Thymus (tissue), 11 donors: ENCODE measurements at regions not wholly inside any gene's neighbourhood (a gene's known extent, or its start where the extent isn't known, plus 50 kb on each side); places are given as distances from the start of the nearest gene placed in this dataset.

Experiments used
- DNase-seq, 9 donors: peaks; one replicate each; pipeline ENCODE4 v3.0.0-alpha.2; 2013; ENCODE audit warnings: low spot score in 9 of 9, low read depth in 6 of 9, missing footprints in 1 of 9
- H3K27ac ChIP-seq, 2 donors: one replicate each; pipeline ENCODE4 v1.5.1; 2013; ENCODE audit warnings: control low read depth in 1 of 2, low read depth in 1 of 2, low read length in 1 of 2, mild to moderate bottlenecking in 1 of 2, moderate library complexity in 1 of 2
- H3K27me3 ChIP-seq, 2 donors: one replicate each; pipeline ENCODE4 v1.5.1; 2013; ENCODE audit warnings: low read length in 1 of 2; ENCODE audit not compliant: control insufficient read depth in 2 of 2, insufficient read depth in 1 of 2
- H3K36me3 ChIP-seq, 2 donors: one replicate each; pipeline ENCODE4 v1.5.1; 2013; ENCODE audit warnings: low read length in 1 of 2, mild to moderate bottlenecking in 1 of 2, moderate library complexity in 1 of 2; ENCODE audit not compliant: control insufficient read depth in 2 of 2, insufficient read depth in 2 of 2
- H3K4me1 ChIP-seq, 2 donors: one replicate each; pipeline ENCODE4 v1.5.1; 2013; ENCODE audit warnings: low read length in 2 of 2; ENCODE audit not compliant: control insufficient read depth in 2 of 2, insufficient read depth in 2 of 2
- H3K4me3 ChIP-seq, 2 donors: one replicate each; pipeline ENCODE4 v1.5.1; 2013; ENCODE audit warnings: low read length in 2 of 2, control low read depth in 1 of 2, mild to moderate bottlenecking in 1 of 2
- H3K9me3 ChIP-seq, 2 donors: one replicate each; pipeline ENCODE4 v1.5.1; 2013; ENCODE audit warnings: low read length in 1 of 2, mild to moderate bottlenecking in 1 of 2; ENCODE audit not compliant: control insufficient read depth in 2 of 2, insufficient read depth in 1 of 2
- WGBS: extraction: QIAGEN DNeasy Blood & Tissue Kit; methylation state at CpG from one replicate; pipeline ENCODE4 v1.1.7; 2013; 5-methylcytosine and 5-hydroxymethylcytosine counted together
- donor health status: healthy.

- Histone ChIP-seq H3K4me3 (no peak overlapping the region), H3K27ac (no peak overlapping the region), H3K36me3 (no peaks in the 10 kb centered on the region), H3K4me1 (no peaks in the 10 kb centered on the region), H3K9me3 (no peaks in the 10 kb centered on the region), H3K27me3 (no peaks in the 10 kb centered on the region)
- no peak for DNase-seq
- 94% methylated on average over 1 of the region's 1 CpG for WGBS
Observed at GRCh38 chr2:157053876-157054275, 203.6 kb upstream of the GALNT5 start.

GRCh38 chr2:157055660-157056199, 201.8 kb upstream of the GALNT5 start:
- H3K27me3 ChIP-seq, result no peaks in the 10 kb centered on the region
- no peaks in the 10 kb centered on the region for H3K9me3 ChIP-seq
- no peak overlapping the region for H3K27ac ChIP-seq
- no peak overlapping the region for H3K4me3 ChIP-seq
- no peaks in the 10 kb centered on the region for H3K36me3 ChIP-seq
- 62% methylated on average over 2 of the region's 2 CpGs for WGBS
- H3K4me1 ChIP-seq, result no peaks in the 10 kb centered on the region
- peak in 1 of 9 donors; percentile 4 for DNase-seq

- Histone ChIP-seq H3K4me1 (no peaks in the 10 kb centered on the region), H3K27ac (no peak overlapping the region)
Observed at GRCh38 chr2:157056200-157056676, 201.3 kb upstream of the GALNT5 start.

GRCh38 chr2:157058161-157058560, 199.3 kb upstream of the GALNT5 start:
- no peak overlapping the region for H3K27ac ChIP-seq
- H3K27me3 ChIP-seq, result no peaks in the 10 kb centered on the region
- H3K36me3 ChIP-seq, result no peaks in the 10 kb centered on the region
- no peak overlapping the region for H3K4me3 ChIP-seq
- no peaks in the 10 kb centered on the region for H3K9me3 ChIP-seq
- no peak for DNase-seq
- no peaks in the 10 kb centered on the region for H3K4me1 ChIP-seq
- whole genome bisulfite sequencing, result 94% methylated on average over 2 of the region's 2 CpGs

More at GRCh38 chr2:157056200-157056676, 201.3 kb upstream of the GALNT5 start:
- 50% methylated on average over 1 of the region's 1 CpG for whole genome bisulfite sequencing
- H3K27me3 ChIP-seq, result no peaks in the 10 kb centered on the region
- no peaks in the 10 kb centered on the region for H3K36me3 ChIP-seq
- H3K9me3 ChIP-seq, result no peaks in the 10 kb centered on the region
- H3K4me3 ChIP-seq, result no peak overlapping the region
- no peak for DNase-seq

GRCh38 chr2:157059036-157059435, 198.5 kb upstream of the GALNT5 start:
- no peak for DNase-seq
- Histone ChIP-seq H3K27ac (no peak overlapping the region), H3K36me3 (no peaks in the 10 kb centered on the region), H3K27me3 (no peaks in the 10 kb centered on the region), H3K4me1 (no peaks in the 10 kb centered on the region), H3K9me3 (no peaks in the 10 kb centered on the region), H3K4me3 (no peak overlapping the region)
- WGBS, result 95% methylated on average over 2 of the region's 2 CpGs

GRCh38 chr2:157061799-157062198, 195.7 kb upstream of the GALNT5 start:
- no peak overlapping the region for H3K27ac ChIP-seq
- H3K9me3 ChIP-seq, result no peaks in the 10 kb centered on the region
- no peaks in the 10 kb centered on the region for H3K36me3 ChIP-seq
- no peak for DNase-seq
- H3K4me3 ChIP-seq, result no peak overlapping the region
- H3K27me3 ChIP-seq, result no peaks in the 10 kb centered on the region
- 82% methylated on average over 2 of the region's 2 CpGs for WGBS
- no peaks in the 10 kb centered on the region for H3K4me1 ChIP-seq

- Histone ChIP-seq H3K27ac (no peak overlapping the region), H3K4me3 (no peak overlapping the region), H3K4me1 (no peaks in the 10 kb centered on the region), H3K27me3 (no peaks in the 10 kb centered on the region), H3K36me3 (no peaks in the 10 kb centered on the region), H3K9me3 (no peaks in the 10 kb centered on the region)
- 84% methylated on average over 2 of the region's 2 CpGs for WGBS
- DNase-seq, result no peak
Observed at GRCh38 chr2:157067562-157067961, 189.9 kb upstream of the GALNT5 start.

GRCh38 chr2:157068237-157068636, 189.3 kb upstream of the GALNT5 start:
- H3K27ac ChIP-seq, result no peak overlapping the region
- H3K36me3 ChIP-seq, result no peaks in the 10 kb centered on the region
- no peak for DNase-seq
- no peaks in the 10 kb centered on the region for H3K4me1 ChIP-seq
- H3K9me3 ChIP-seq, result no peaks in the 10 kb centered on the region
- no peaks in the 10 kb centered on the region for H3K27me3 ChIP-seq
- 92% methylated on average over 1 of the region's 1 CpG for WGBS
- no peak overlapping the region for H3K4me3 ChIP-seq

- no peak for DNase-seq
- Histone ChIP-seq H3K4me3 (no peak overlapping the region), H3K9me3 (no peaks in the 10 kb centered on the region), H3K36me3 (no peaks in the 10 kb centered on the region), H3K27me3 (no peaks in the 10 kb centered on the region), H3K27ac (no peak overlapping the region), H3K4me1 (no peaks in the 10 kb centered on the region)
- 66% methylated on average over 2 of the region's 2 CpGs for WGBS
Observed at GRCh38 chr2:157075924-157076323, 181.6 kb upstream of the GALNT5 start.
